Neuronal stem cell (in vitro differentiated cells): ENCODE measurements at regions not wholly inside any gene's neighbourhood (a gene's known extent, or its start where the extent isn't known, plus 50 kb on each side); places are given as distances from the start of the nearest gene placed in this dataset.

Source experiments
- DNase-seq: peaks from one replicate; pipeline ENCODE4 v3.0.0-alpha.2; 2013; ENCODE audit warnings: low spot score
- H2AFZ ChIP-seq: one replicate; pipeline ENCODE4 v1.6.1; 2013; ENCODE audit warnings: mild to moderate bottlenecking, low read length, inconsistent platforms
- H2AK5ac ChIP-seq: 2 replicates; pipeline ENCODE4 v1.6.1; 2013; ENCODE audit warnings: low read depth, mild to moderate bottlenecking, inconsistent platforms, low read length, moderate library complexity, mixed read lengths
- H2BK120ac ChIP-seq: 2 replicates; pipeline ENCODE4 v1.6.1; 2013; ENCODE audit warnings: low read depth, mild to moderate bottlenecking, inconsistent platforms, low read length, moderate library complexity, mixed read lengths
- H2BK12ac ChIP-seq: one replicate; pipeline ENCODE4 v1.6.1; 2013; ENCODE audit warnings: low read length, inconsistent platforms
- H2BK15ac ChIP-seq: 2 replicates; pipeline ENCODE4 v1.6.1; 2013; ENCODE audit warnings: mild to moderate bottlenecking, low read length, inconsistent platforms, mixed read lengths
- H2BK5ac ChIP-seq: one replicate; pipeline ENCODE4 v1.6.1; 2013; ENCODE audit warnings: inconsistent platforms, mild to moderate bottlenecking, low read length, moderate library complexity
- H3K14ac ChIP-seq: one replicate; pipeline ENCODE4 v1.6.1; 2013; ENCODE audit warnings: low read length, inconsistent platforms
- H3K18ac ChIP-seq: 2 replicates; pipeline ENCODE4 v1.6.1; 2013; ENCODE audit warnings: low read length, inconsistent platforms
- H3K23ac ChIP-seq: 2 replicates; pipeline ENCODE4 v1.6.1; 2013; ENCODE audit warnings: low read depth, mild to moderate bottlenecking, mixed read lengths, low read length, inconsistent platforms; ENCODE audit not compliant: poor library complexity
- H3K27ac ChIP-seq: replicated peaks from 3 replicates; pipeline ENCODE4 v1.5.1; 2013; ENCODE audit warnings: low read length, inconsistent platforms
- H3K27me3 ChIP-seq, 3 experiments: 2 replicates each; pipeline ENCODE4 v1.6.1; 2013; ENCODE audit warnings: low read length in 3 of 3, mild to moderate bottlenecking in 2 of 3, inconsistent platforms in 1 of 3, low read depth in 1 of 3, mixed read lengths in 1 of 3, moderate library complexity in 1 of 3; ENCODE audit not compliant: control insufficient read depth in 3 of 3, insufficient read depth in 3 of 3
- H3K36me3 ChIP-seq, 2 donors: replicated peaks in 1 of 2; 2 replicates each; pipeline ENCODE4 v1.6.1; 2013; ENCODE audit warnings: low read length in 2 of 2; ENCODE audit not compliant: control insufficient read depth in 2 of 2, insufficient read depth in 2 of 2
- H3K4ac ChIP-seq: 2 replicates; pipeline ENCODE4 v1.6.1; 2013; ENCODE audit warnings: inconsistent platforms, mild to moderate bottlenecking, low read length, moderate library complexity
- H3K4me1 ChIP-seq, 2 donors: 1 replicate in 1 of 2; 2 replicates in 1 of 2; pipeline ENCODE4 v1.6.1; 2013; ENCODE audit warnings: low read length in 2 of 2, low read depth in 1 of 2; ENCODE audit not compliant: control insufficient read depth in 2 of 2, insufficient read depth in 1 of 2
- H3K4me2 ChIP-seq: one replicate; pipeline ENCODE4 v1.6.1; 2013; ENCODE audit warnings: mild to moderate bottlenecking, low read length, inconsistent platforms; ENCODE audit not compliant: insufficient read depth, poor library complexity, severe bottlenecking
- H3K4me3 ChIP-seq, 2 donors: 2 replicates each; pipeline ENCODE4 v1.5.1; 2013; ENCODE audit warnings: low read length in 2 of 2, mild to moderate bottlenecking in 2 of 2, inconsistent platforms in 1 of 2, moderate library complexity in 1 of 2
- H3K79me1 ChIP-seq: one replicate; pipeline ENCODE4 v1.6.1; 2013; ENCODE audit warnings: low read depth, mild to moderate bottlenecking, inconsistent platforms, low read length, moderate library complexity
- H3K9ac ChIP-seq: one replicate; pipeline ENCODE4 v1.6.1; 2013; ENCODE audit warnings: mild to moderate bottlenecking, low read depth, low read length, inconsistent platforms; ENCODE audit not compliant: poor library complexity
- H3K9me3 ChIP-seq, 2 donors: replicated peaks in 1 of 2; 2 replicates each; pipeline versions ENCODE3 to v1.6.1; 2013; ENCODE audit warnings: low read length in 2 of 2, mild to moderate bottlenecking in 2 of 2, inconsistent platforms in 1 of 2, low read depth in 1 of 2, mixed read lengths in 1 of 2, moderate library complexity in 1 of 2; ENCODE audit not compliant: control insufficient read depth in 2 of 2, insufficient read depth in 1 of 2
- H4K8ac ChIP-seq: one replicate; pipeline ENCODE4 v1.6.1; 2013; ENCODE audit warnings: low read depth, mild to moderate bottlenecking, inconsistent platforms, low read length, moderate library complexity
- H4K91ac ChIP-seq: one replicate; pipeline ENCODE4 v1.6.1; 2013; ENCODE audit warnings: low read length, low read depth, mild to moderate bottlenecking, inconsistent platforms; ENCODE audit not compliant: poor library complexity
- WGBS, 2 donors: extraction: QIAGEN DNeasy Blood & Tissue Kit; methylation state at CpG; one replicate each; pipeline ENCODE4 v1.1.7; 2013; ENCODE audit warnings: missing lambda C conversion rate in 2 of 2, mixed read lengths in 1 of 2; ENCODE audit not compliant: insufficient read length in 2 of 2, insufficient replicate concordance in 1 of 2; ENCODE audit errors: extremely low coverage in 2 of 2; 5-methylcytosine and 5-hydroxymethylcytosine counted together

DNA sequence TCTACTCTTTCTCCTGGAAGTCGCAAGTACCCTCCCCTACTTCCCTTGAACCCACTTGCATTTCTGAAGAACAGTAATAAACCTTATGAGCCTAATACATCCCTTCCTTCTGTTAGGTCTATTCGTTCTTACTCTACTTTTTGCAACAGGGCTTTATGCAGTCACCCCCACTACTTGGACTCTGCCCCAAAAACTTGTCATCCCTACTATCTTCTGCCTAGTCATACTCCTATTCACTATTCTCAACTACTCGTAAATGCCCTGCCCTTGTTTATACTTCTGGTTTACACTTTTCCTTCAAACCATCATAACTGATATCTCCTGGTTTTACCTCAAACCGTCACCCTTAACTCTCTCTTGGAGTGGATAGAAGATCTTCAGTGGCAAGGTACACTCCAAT is 55.2 kb upstream of the SLIT2 start:
- Histone ChIP-seq H3K23ac (no peak overlapping the region), H3K4me1 (no peaks in the 10 kb centered on the region), H3K4me2 (no peak overlapping the region), H4K8ac (no peak overlapping the region), H3K36me3 (no peaks in the 10 kb centered on the region), H2AK5ac (no peak overlapping the region), H3K9me3 (no peaks in the 10 kb centered on the region), H3K27ac (no peak overlapping the region), H2AFZ (no peak overlapping the region), H3K14ac (no peak overlapping the region), H2BK15ac (no peak overlapping the region), H2BK12ac (no peak overlapping the region), H4K91ac (no peak overlapping the region), H3K18ac (no peak overlapping the region), H2BK5ac (no peak overlapping the region), H3K4me3 (no peak overlapping the region), H3K27me3 (no peaks in the 10 kb centered on the region), H3K9ac (no peak overlapping the region), H3K4ac (no peak overlapping the region), H2BK120ac (no peak overlapping the region), H3K79me1 (no peaks in the 10 kb centered on the region)
- WGBS, 2 donors, result no CpG with 5 or more reads among the region's 4 CpGs
- DNase-seq, result no peak

- Histone ChIP-seq H2BK5ac (no peak overlapping the region), H3K4me3 (no peak overlapping the region), H3K27ac (no peak overlapping the region), H3K27me3 (no peaks in the 10 kb centered on the region), H2AK5ac (no peak overlapping the region), H3K14ac (no peak overlapping the region), H2BK120ac (no peak overlapping the region), H2BK15ac (no peak overlapping the region), H3K36me3 (no peaks in the 10 kb centered on the region), H3K18ac (no peak overlapping the region), H3K9me3 (no peaks in the 10 kb centered on the region), H3K4me2 (no peak overlapping the region), H3K79me1 (no peaks in the 10 kb centered on the region), H3K9ac (no peak overlapping the region), H4K8ac (no peak overlapping the region), H4K91ac (no peak overlapping the region), H3K4me1 (no peaks in the 10 kb centered on the region), H2BK12ac (no peak overlapping the region), H3K23ac (no peak overlapping the region), H3K4ac (no peak overlapping the region), H2AFZ (no peak overlapping the region)
- DNase-seq, result no peak
Measured at GRCh38 chr4:20195071-20195885, 56.4 kb upstream of the SLIT2 start.

DNA sequence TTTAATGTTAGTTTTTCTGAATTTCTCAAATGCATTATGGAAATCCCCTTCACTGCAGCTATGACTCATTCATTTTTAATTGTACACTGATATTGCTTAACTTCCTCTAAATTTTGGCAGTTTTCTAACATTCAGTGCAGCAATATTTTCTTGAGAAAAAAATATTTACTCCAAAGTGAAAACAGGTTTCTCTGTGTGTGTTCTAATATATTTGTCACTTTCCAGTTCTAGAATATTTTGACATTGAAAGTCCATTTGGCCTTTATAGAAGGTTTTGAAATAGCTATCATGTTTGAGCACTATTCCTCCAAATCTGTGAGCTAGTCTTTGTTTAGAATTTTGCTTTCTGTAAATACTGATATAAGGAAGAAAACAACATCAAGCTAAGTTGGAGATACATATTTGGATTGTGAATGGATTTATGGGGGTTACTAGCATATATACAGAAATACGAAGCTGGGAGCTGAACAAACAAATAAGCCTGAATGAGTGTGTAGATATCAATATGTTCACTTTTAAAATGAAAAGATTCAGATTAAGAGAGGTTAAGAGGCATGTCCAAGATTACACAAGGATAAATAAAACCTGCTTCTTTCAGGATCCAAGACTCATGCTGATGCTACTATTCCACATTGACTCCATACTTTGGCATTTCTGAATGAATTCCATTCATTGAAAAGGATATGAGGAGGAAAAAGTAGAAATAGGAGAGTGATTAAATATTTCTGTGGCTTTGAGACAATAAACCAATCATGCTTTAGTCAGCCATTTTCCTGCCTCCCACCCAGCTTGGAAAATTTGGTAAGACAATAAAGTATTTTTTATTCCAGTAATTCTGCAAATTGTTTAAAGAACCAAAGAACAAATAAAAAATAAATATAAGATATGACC is 57.3 kb upstream of the SLIT2 start:
- Histone ChIP-seq H3K4me2 (no peak overlapping the region), H3K27me3 (no peaks in the 10 kb centered on the region), H3K18ac (no peak overlapping the region), H3K4me1 (no peaks in the 10 kb centered on the region), H2BK120ac (no peak overlapping the region), H2AFZ (no peak overlapping the region), H4K91ac (no peak overlapping the region), H2BK5ac (no peak overlapping the region), H3K23ac (no peak overlapping the region), H3K79me1 (no peaks in the 10 kb centered on the region), H3K4me3 (no peak overlapping the region), H2AK5ac (no peak overlapping the region), H2BK15ac (no peak overlapping the region), H3K9me3 (peaks cover 0 to 4% of the 10 kb centered on the region in 2 donors), H4K8ac (no peak overlapping the region), H3K27ac (no peak overlapping the region), H3K36me3 (no peaks in the 10 kb centered on the region), H2BK12ac (no peak overlapping the region), H3K9ac (no peak overlapping the region), H3K4ac (no peak overlapping the region), H3K14ac (no peak overlapping the region)
- DNase-seq, result no peak
- no CpG with 5 or more reads among the region's 1 CpG for WGBS, 2 donors
